ENCODE measurements at regions not wholly inside any gene's neighbourhood (a gene's known extent, or its start where the extent isn't known, plus 50 kb on each side); places are given as distances from the start of the nearest gene placed in this dataset.
"Not testable (repeated sequence)": the region's sequence is repeated elsewhere in the genome, so short reads cannot be mapped to it uniquely, and the experiment has no call there.

DNA sequence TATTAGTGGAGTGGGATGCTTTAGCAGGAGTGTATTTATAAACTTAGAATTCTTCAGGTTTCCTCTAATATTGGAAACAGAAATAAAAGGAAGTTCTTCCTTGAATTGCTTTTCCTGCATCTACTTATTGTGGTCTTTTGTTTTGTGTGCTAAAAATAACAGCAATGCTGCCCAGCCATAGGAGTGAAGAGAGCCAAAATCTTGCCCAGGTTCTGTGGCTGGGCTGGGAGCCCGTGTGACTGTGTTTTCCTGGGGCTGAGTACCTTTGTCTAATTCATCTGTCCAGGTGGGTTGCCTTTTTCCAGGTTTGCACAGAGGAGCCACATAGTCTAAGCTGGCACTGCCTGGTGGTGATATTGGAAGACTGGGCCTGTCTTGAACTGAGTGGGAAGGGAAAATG is 179.7 kb upstream of the ADAMTSL1 start:
- no peak overlapping the region for H3K27ac Mint-ChIP-seq
- ATAC-seq: no peak
- no peaks in the 10 kb centered on the region for H3K4me1 Mint-ChIP-seq
- POLR2A ChIA-PET: no interaction called here
- H3K4me3 Mint-ChIP-seq: no peak overlapping the region
- no peak for DNase-seq
- no peaks in the 10 kb centered on the region for H3K36me3 Mint-ChIP-seq (ENCODE audit: low read depth)
- peaks cover 2% of the 10 kb centered on the region for H3K27me3 Mint-ChIP-seq
- no peaks in the 10 kb centered on the region for H3K9me3 Mint-ChIP-seq (ENCODE audit: low read depth)
- CTCF ChIA-PET: no interaction called here
- intact Hi-C loops (cut with DNase I, micrococcal nuclease): no loop called here

- no peak for ATAC-seq
- Mint-ChIP-seq H3K9me3 (ENCODE audit: low read depth) (no peaks in the 10 kb centered on the region), H3K27me3 (no peaks in the 10 kb centered on the region), H3K36me3 (ENCODE audit: low read depth) (no peaks in the 10 kb centered on the region), H3K4me3 (no peak overlapping the region), H3K4me1 (no peaks in the 10 kb centered on the region), H3K27ac (no peak overlapping the region)
- CTCF ChIA-PET: no interaction called here
- no peak for DNase-seq
- POLR2A ChIA-PET: no interaction called here
- intact Hi-C loops (cut with DNase I, micrococcal nuclease): no loop called here
Observed at GRCh38 chr9:18296702-18297055, 177.3 kb upstream of the ADAMTSL1 start.

- ChIA-PET POLR2A (no interaction called here), CTCF (interaction anchor here (0.8 kb wide), 1 partner anchor 202 kb away, joined by 4 read pairs; no protein-coding TSS in a partner anchor)
- ATAC-seq: no peak
- H3K36me3 Mint-ChIP-seq (ENCODE audit: low read depth): no peaks in the 10 kb centered on the region
- intact Hi-C loops (cut with DNase I, micrococcal nuclease): no loop called here
- no peaks in the 10 kb centered on the region for H3K4me1 Mint-ChIP-seq
- no peak overlapping the region for H3K27ac Mint-ChIP-seq
- H3K9me3 Mint-ChIP-seq (ENCODE audit: low read depth): no peaks in the 10 kb centered on the region
- no peak for DNase-seq
- H3K4me3 Mint-ChIP-seq: no peak overlapping the region
- no peaks in the 10 kb centered on the region for H3K27me3 Mint-ChIP-seq
Observed at GRCh38 chr9:18297056-18297841, 176.7 kb upstream of the ADAMTSL1 start.

DNA sequence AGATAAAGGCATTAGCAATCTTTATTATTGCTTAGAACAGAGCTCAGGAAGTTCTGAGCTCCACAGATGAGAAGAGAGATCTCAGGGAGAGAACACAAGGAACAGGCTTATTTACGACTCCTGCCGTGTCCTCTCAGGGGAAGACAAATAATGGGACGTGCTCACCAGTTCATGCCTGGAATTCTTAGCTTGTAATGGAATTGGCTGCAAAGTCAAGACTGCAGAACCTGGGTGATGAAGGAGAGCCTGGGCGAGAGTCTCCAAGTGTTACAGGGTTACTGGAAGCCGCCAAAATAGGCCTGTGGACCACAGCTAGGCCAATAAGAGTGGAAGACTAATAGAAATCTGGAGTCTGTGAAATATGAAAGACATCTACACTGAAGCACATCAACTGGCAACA is 174.5 kb upstream of the ADAMTSL1 start:
- Mint-ChIP-seq H3K4me1 (no peaks in the 10 kb centered on the region), H3K27me3 (no peaks in the 10 kb centered on the region), H3K9me3 (ENCODE audit: low read depth) (no peaks in the 10 kb centered on the region), H3K36me3 (ENCODE audit: low read depth) (no peaks in the 10 kb centered on the region), H3K4me3 (no peak overlapping the region), H3K27ac (no peak overlapping the region)
- ChIA-PET CTCF (no interaction called here), POLR2A (no interaction called here)
- DNase-seq (no peak), ATAC-seq (no peak)
- intact Hi-C loops (cut with DNase I, micrococcal nuclease): no loop called here

DNA sequence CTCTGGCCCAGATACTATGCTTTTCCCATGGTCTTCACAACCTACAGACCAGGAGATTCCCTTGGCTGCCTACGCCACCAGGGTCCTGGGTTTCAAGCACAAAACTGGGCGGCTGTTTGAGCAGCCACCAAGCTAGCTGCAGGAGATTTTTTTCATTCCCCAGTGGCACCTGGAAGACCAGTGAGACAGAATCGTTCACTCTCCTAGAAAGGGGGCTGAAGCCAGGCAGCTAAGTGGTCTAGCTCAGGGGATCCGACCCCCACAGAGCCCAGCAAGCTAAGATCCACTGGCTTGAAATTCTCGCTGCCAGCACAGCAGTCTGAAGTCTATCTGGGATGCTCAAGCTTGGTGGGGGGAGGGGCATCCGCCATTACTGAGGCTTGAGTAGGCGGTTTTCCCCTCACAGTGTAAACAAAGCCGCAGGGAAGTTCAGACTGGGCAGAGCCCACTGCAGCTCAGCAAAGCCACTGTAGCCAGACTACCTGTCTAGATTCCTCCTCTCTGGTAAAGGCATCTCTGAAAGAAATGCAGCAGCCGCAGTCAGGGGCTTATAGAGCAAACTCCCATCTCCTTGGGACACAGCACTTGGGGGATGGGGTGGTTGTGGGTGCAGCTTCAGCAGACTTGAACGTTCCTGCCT is 168.7 kb upstream of the ADAMTSL1 start:
- DNase-seq; H3K27me3 Mint-ChIP-seq; H3K27ac Mint-ChIP-seq; H3K36me3 Mint-ChIP-seq (ENCODE audit: low read depth); H3K4me3 Mint-ChIP-seq; H3K4me1 Mint-ChIP-seq; CTCF ChIA-PET; H3K9me3 Mint-ChIP-seq (ENCODE audit: low read depth); ATAC-seq; intact Hi-C loops (cut with DNase I, micrococcal nuclease); POLR2A ChIA-PET: not testable (repeated sequence)

GRCh38 chr9:18314316-18314715 is 159.6 kb upstream of the ADAMTSL1 start:
- DNase-seq: no peak

GRCh38 chr9:18317896-18318295 is 156.1 kb upstream of the ADAMTSL1 start:
- Mint-ChIP-seq H3K4me3 (no peak overlapping the region), H3K27ac (no peak overlapping the region), H3K36me3 (ENCODE audit: low read depth) (no peaks in the 10 kb centered on the region), H3K9me3 (ENCODE audit: low read depth) (peaks cover 9% of the 10 kb centered on the region), H3K27me3 (peaks cover 4% of the 10 kb centered on the region), H3K4me1 (no peaks in the 10 kb centered on the region)
- no peak for DNase-seq
- intact Hi-C loops (cut with DNase I, micrococcal nuclease): no loop called here
- ChIA-PET POLR2A (no interaction called here), CTCF (no interaction called here)
- ATAC-seq: no peak

More at GRCh38 chr9:18314316-18314715, 159.6 kb upstream of the ADAMTSL1 start:
- ChIA-PET CTCF (interaction anchor here (0.8 kb wide), 1 partner anchor 12 kb away, joined by 3 read pairs; no protein-coding TSS in a partner anchor), POLR2A (no interaction called here)
- no peaks in the 10 kb centered on the region for H3K36me3 Mint-ChIP-seq (ENCODE audit: low read depth)
- H3K27ac Mint-ChIP-seq: no peak overlapping the region
- H3K9me3 Mint-ChIP-seq (ENCODE audit: low read depth): peaks cover 9% of the 10 kb centered on the region
- H3K4me1 Mint-ChIP-seq: no peaks in the 10 kb centered on the region
- no peak for ATAC-seq
- H3K27me3 Mint-ChIP-seq: peaks cover 2% of the 10 kb centered on the region
- H3K4me3 Mint-ChIP-seq: no peak overlapping the region
- intact Hi-C loops (cut with DNase I, micrococcal nuclease): no loop called here

DNA sequence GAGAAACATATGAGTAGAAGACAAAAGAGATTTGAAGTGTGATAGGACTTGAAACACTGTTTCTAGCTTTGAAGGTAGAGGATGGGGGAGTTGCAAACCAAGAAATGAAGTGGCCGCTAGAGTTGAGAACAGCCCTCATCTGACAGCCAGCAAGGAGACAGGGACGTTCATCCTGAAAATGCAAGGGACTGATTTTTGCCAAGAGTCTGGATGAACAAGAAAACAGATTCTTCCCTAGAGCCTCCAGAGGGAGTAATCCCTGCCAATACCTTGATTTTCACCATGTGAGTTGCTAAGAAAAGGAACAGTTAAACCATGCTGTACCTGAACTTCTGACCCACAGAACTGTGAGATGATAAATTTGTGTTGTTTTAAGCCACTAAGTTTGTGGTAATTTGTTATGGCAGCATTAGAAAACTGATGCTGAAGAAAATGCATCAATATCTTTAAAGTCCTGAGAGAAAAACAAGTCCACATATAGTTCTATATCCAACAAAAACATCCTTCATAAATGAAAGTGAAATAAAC is 154.0 kb upstream of the ADAMTSL1 start:
- ATAC-seq: no peak
- no peak for DNase-seq
- Mint-ChIP-seq H3K4me3 (no peak overlapping the region), H3K9me3 (ENCODE audit: low read depth) (peaks cover 5% of the 10 kb centered on the region), H3K27me3 (peaks cover 4% of the 10 kb centered on the region), H3K36me3 (ENCODE audit: low read depth) (no peaks in the 10 kb centered on the region), H3K27ac (no peak overlapping the region), H3K4me1 (no peaks in the 10 kb centered on the region)
- intact Hi-C loops (cut with DNase I, micrococcal nuclease): no loop called here
- ChIA-PET POLR2A (no interaction called here), CTCF (no interaction called here)

DNA sequence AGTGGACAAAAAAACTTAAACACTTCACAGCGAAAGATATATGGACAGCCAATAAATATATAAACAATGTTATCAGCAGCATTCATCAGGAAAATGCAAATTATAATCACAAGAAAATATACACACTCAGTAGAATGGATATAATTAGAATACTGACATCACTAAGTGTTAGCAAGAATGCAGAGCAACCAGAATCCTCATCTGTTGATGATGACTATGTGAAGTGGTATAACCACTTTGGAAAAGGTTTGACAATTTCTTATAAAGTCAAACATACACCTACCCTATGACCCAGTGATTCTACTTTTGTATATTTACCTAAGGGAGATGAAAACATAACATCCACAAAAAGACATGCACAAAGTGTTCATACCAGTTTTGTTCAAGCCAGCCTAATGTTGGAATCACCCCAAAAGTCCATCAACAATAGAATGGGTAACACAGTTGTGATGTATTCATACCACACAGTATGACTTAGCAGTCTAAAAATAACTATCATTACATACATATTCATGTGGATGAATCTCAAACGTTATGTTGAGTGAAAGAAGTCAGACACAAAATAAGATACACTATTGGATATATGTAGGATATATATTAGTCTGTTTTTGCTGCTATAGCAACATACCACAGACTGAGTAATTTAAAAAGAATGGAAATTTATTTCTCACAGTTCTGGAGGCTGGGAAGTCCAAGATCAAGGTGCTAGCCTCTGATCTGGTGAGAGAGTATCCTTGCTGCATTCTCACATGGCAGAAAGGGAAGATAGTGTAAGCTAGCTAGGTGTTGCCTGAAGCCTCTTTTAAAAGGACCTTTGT is 148.8 kb upstream of the ADAMTSL1 start:
- Mint-ChIP-seq H3K27ac (no peak overlapping the region), H3K4me1 (no peaks in the 10 kb centered on the region), H3K4me3 (no peak overlapping the region), H3K36me3 (ENCODE audit: low read depth) (no peaks in the 10 kb centered on the region), H3K9me3 (ENCODE audit: low read depth) (no peaks in the 10 kb centered on the region), H3K27me3 (peaks cover 1% of the 10 kb centered on the region)
- DNase-seq: no peak
- CTCF ChIA-PET: no interaction called here
- POLR2A ChIA-PET: no interaction called here
- ATAC-seq: no peak
- intact Hi-C loops (cut with DNase I, micrococcal nuclease): no loop called here

- H3K27ac Mint-ChIP-seq; ATAC-seq; DNase-seq; POLR2A ChIA-PET; H3K36me3 Mint-ChIP-seq (ENCODE audit: low read depth); CTCF ChIA-PET; H3K4me1 Mint-ChIP-seq; H3K4me3 Mint-ChIP-seq; intact Hi-C loops (cut with DNase I, micrococcal nuclease); H3K27me3 Mint-ChIP-seq; H3K9me3 Mint-ChIP-seq (ENCODE audit: low read depth): not testable (repeated sequence)
Observed at GRCh38 chr9:18325746-18326011, 148.3 kb upstream of the ADAMTSL1 start.

DNA sequence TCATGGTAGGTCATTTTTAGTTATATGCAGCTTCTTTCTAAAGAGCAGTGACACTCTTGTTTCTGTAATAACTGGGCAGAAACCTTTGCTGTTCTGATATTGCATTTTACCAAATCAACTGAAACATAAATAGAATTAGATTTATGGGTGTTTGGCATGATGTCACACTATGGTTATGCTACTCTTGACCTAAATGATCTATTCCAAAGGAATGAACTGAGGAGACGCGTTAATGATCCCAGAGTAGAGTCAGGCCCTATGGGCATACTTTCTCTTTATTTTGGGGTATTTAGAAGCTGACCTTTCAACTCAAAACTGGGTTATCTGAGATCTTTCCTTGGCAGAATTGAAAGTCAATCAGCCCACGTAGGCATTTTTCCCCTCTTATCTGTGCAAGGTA is 146.8 kb upstream of the ADAMTSL1 start:
- Mint-ChIP-seq H3K27me3 (peaks cover 1% of the 10 kb centered on the region), H3K4me3 (no peak overlapping the region), H3K9me3 (ENCODE audit: low read depth) (no peaks in the 10 kb centered on the region), H3K27ac (no peak overlapping the region), H3K4me1 (no peaks in the 10 kb centered on the region), H3K36me3 (ENCODE audit: low read depth) (no peaks in the 10 kb centered on the region)
- CTCF ChIA-PET: interaction anchor here (1.0 kb wide), 1 partner anchor 12 kb away, joined by 3 read pairs; no protein-coding TSS in a partner anchor
- intact Hi-C loops (cut with DNase I, micrococcal nuclease): no loop called here
- DNase-seq (no peak), ATAC-seq (no peak)
- POLR2A ChIA-PET: no interaction called here
